ENCODE measurements at regions not wholly inside any gene's neighbourhood (a gene's known extent, or its start where the extent isn't known, plus 50 kb on each side); places are given as distances from the start of the nearest gene placed in this dataset.

- TF ChIP-seq, protein P1, sequence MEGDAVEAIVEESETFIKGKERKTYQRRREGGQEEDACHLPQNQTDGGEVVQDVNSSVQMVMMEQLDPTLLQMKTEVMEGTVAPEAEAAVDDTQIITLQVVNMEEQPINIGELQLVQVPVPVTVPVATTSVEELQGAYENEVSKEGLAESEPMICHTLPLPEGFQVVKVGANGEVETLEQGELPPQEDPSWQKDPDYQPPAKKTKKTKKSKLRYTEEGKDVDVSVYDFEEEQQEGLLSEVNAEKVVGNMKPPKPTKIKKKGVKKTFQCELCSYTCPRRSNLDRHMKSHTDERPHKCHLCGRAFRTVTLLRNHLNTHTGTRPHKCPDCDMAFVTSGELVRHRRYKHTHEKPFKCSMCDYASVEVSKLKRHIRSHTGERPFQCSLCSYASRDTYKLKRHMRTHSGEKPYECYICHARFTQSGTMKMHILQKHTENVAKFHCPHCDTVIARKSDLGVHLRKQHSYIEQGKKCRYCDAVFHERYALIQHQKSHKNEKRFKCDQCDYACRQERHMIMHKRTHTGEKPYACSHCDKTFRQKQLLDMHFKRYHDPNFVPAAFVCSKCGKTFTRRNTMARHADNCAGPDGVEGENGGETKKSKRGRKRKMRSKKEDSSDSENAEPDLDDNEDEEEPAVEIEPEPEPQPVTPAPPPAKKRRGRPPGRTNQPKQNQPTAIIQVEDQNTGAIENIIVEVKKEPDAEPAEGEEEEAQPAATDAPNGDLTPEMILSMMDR (IDR thresholded peaks at IDR 0.05): no peak
- TF ChIP-seq POLR2A (IDR thresholded peaks at IDR 0.05): no peak
Observed at GRCh38 chr13:60836821-60837220, 439.8 kb downstream of the TDRD3 start.

Data from breast epithelium (tissue), 3 donors.